ENCODE measurements at regions not wholly inside any gene's neighbourhood (a gene's known extent, or its start where the extent isn't known, plus 50 kb on each side); places are given as distances from the start of the nearest gene placed in this dataset.
A peak's percentile ranks its signal among the peaks of the same experiment; 100 is the strongest.

DNA sequence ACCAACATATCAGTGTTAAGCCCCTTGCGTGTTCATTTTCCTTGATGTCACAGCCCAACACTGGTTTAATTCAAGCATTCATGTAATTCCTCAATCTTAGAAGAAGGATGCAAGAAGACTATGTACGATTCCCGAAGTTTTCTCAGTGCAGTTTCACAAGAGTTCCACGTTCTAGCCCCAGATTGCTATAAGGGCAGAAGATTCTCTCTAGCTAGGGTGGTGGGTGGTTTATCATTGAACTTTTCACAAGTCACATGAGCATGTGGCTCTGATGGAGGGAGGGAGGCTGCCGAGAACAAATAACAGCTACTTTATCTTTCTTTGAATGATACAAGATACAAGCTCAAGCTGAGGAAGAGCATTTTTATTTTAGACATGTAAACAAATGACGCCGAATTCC lies 71.9 kb upstream of the NHSL1 start:
- no peak overlapping the region for H3K4me3 ChIP-seq (ENCODE audit: low read depth, low read length)
- no peaks in the 10 kb centered on the region for H3K79me2 ChIP-seq
- H3K36me3 ChIP-seq (ENCODE audit: control insufficient read depth, insufficient read depth, low read length): no peaks in the 10 kb centered on the region
- no peaks in the 10 kb centered on the region for H3K27me3 ChIP-seq (ENCODE audit: control insufficient read depth, insufficient read depth, low read length)
- H3K4me2 ChIP-seq (ENCODE audit: low read length): no peak overlapping the region
- H3K9me3 ChIP-seq (ENCODE audit: control insufficient read depth, low read length): no peaks in the 10 kb centered on the region
- TF ChIP-seq, protein P1, sequence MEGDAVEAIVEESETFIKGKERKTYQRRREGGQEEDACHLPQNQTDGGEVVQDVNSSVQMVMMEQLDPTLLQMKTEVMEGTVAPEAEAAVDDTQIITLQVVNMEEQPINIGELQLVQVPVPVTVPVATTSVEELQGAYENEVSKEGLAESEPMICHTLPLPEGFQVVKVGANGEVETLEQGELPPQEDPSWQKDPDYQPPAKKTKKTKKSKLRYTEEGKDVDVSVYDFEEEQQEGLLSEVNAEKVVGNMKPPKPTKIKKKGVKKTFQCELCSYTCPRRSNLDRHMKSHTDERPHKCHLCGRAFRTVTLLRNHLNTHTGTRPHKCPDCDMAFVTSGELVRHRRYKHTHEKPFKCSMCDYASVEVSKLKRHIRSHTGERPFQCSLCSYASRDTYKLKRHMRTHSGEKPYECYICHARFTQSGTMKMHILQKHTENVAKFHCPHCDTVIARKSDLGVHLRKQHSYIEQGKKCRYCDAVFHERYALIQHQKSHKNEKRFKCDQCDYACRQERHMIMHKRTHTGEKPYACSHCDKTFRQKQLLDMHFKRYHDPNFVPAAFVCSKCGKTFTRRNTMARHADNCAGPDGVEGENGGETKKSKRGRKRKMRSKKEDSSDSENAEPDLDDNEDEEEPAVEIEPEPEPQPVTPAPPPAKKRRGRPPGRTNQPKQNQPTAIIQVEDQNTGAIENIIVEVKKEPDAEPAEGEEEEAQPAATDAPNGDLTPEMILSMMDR (IDR thresholded peaks at IDR 0.05): no peak
- H3K27ac ChIP-seq: no peak overlapping the region
- H2AFZ ChIP-seq: no peak overlapping the region
- no peak overlapping the region for H3K9ac ChIP-seq
- no peaks in the 10 kb centered on the region for H3K4me1 ChIP-seq

DNA sequence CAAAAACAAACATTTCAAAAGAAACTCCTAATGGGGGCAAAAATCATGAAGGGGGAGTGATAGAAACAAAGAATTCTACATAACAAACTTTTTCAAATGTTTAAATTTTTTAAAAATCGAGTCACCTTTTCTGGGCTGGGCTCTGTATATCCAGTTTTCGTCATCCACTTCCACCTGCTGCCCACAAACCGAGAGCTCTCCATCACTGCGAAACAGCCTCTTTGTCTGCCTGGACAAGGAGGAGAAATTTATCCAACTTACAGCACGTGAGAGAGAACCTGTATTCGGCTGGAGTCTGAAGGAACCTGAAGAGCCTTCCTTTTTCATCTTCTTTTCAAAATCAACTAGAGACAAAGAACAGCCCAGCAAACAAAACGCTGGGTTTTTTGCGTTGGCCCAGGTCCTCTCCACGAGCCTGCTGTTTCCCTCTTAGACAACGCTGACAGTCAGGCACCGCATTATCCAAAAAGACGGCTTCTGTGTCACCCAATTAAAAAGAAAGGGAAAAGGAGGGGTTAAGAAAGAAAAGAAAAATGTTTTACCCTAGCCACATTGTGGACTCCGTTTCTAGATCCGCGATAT lies 72.4 kb upstream of the NHSL1 start:
- H3K27ac ChIP-seq: no peak overlapping the region
- H3K9ac ChIP-seq: no peak overlapping the region
- peak overlapping the region; percentile 87 for H2AFZ ChIP-seq
- peak overlapping the region; percentile 85 for H3K4me2 ChIP-seq (ENCODE audit: low read length)
- H3K27me3 ChIP-seq (ENCODE audit: control insufficient read depth, insufficient read depth, low read length): no peaks in the 10 kb centered on the region
- no peaks in the 10 kb centered on the region for H3K36me3 ChIP-seq (ENCODE audit: control insufficient read depth, insufficient read depth, low read length)
- H3K4me1 ChIP-seq: no peaks in the 10 kb centered on the region
- TF ChIP-seq, protein P1 (IDR thresholded peaks at IDR 0.05): no peak
- no peaks in the 10 kb centered on the region for H3K9me3 ChIP-seq (ENCODE audit: control insufficient read depth, low read length)
- no peaks in the 10 kb centered on the region for H3K79me2 ChIP-seq
- no peak overlapping the region for H3K4me3 ChIP-seq (ENCODE audit: low read depth, low read length)

DNA sequence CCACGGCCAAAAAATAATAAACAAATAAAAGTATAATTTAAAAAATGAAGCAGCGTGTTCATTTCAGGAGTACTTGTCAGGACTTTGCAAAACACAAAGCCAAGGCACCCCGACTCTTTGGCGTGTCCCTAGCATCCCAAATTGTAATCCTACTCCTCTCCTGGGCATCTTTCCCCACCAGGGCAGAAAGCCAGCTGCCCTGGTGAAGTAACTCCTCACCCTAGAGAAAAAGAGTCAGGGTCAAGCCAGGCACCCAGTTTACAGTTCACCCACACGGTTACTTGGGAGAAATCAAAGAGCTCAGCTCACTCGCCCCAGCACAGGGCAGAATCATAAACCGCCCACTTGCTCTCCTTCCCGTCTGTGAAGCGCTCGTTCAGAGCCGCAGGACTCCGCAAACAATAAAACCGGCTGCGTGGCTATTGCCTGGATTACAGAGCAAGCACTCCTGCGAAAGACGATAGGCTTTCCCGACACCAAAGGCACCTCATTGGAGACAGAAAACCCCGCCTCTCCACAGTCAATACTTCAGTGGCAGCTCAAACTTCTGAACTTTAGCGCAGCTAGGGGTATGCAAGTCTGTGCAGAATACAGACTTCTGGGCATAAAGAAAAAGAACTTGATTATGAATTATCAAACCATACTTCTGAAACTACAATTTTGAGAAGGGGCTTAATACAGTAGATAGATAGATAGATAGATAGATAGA lies 73.0 kb upstream of the NHSL1 start:
- Histone ChIP-seq H3K4me3 (ENCODE audit: low read depth, low read length) (peak overlapping the region; percentile 45), H3K9ac (no peak overlapping the region), H3K9me3 (ENCODE audit: control insufficient read depth, low read length) (no peaks in the 10 kb centered on the region), H3K4me1 (no peaks in the 10 kb centered on the region), H3K36me3 (ENCODE audit: control insufficient read depth, insufficient read depth, low read length) (no peaks in the 10 kb centered on the region), H3K79me2 (no peaks in the 10 kb centered on the region), H3K27me3 (ENCODE audit: control insufficient read depth, insufficient read depth, low read length) (no peaks in the 10 kb centered on the region), H3K27ac (peak overlapping the region; percentile 21), H2AFZ (peak overlapping the region; percentile 87), H3K4me2 (ENCODE audit: low read length) (peak overlapping the region; percentile 85)
- TF ChIP-seq, protein P1 (IDR thresholded peaks at IDR 0.05): no peak

DNA sequence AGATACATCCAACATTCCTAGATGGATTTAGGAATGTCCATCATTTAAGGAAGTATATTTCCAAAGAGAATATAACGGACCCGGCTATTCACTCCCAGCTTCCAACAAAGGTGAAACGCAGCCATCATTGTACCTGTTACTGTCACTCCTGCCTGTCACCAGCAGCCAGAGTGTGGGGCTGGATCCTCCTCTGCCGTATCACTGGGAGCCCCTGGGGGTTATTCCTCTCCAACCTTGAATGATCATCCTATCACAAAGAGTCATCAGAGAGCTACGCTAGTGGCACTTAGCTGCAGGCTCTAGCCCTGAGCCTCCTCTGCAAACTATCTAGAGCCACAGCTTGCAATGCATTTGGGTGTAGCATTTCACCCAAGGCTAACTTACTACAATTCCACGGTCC lies 73.6 kb upstream of the NHSL1 start:
- Histone ChIP-seq H2AFZ (peak overlapping the region; percentile 87), H3K36me3 (ENCODE audit: control insufficient read depth, insufficient read depth, low read length) (no peaks in the 10 kb centered on the region), H3K27ac (no peak overlapping the region), H3K79me2 (no peaks in the 10 kb centered on the region), H3K4me3 (ENCODE audit: low read depth, low read length) (no peak overlapping the region), H3K4me2 (ENCODE audit: low read length) (no peak overlapping the region), H3K27me3 (ENCODE audit: control insufficient read depth, insufficient read depth, low read length) (no peaks in the 10 kb centered on the region), H3K9ac (no peak overlapping the region), H3K9me3 (ENCODE audit: control insufficient read depth, low read length) (no peaks in the 10 kb centered on the region), H3K4me1 (no peaks in the 10 kb centered on the region)
- TF ChIP-seq, protein P1 (IDR thresholded peaks at IDR 0.05): no peak

DNA sequence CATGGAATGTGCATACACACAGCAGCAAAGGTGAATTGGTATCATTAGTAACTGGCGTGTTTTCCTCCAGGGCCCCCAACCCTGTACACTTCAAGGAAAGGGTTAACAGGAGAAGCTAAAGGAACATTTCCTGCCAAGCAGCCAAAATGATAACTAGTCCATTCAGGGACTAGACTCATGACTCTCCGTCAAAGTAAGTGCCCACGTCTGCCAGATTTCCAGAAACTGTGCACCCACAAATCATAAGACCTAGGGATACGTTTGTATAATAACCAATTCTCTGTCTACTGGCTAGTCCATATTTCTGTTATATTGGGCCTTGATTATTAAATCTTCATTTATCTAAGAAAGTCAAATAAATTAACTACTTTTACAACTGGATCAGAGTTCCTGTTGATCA lies 76.0 kb upstream of the NHSL1 start:
- Histone ChIP-seq H2AFZ (no peak overlapping the region), H3K27me3 (ENCODE audit: control insufficient read depth, insufficient read depth, low read length) (no peaks in the 10 kb centered on the region), H3K36me3 (ENCODE audit: control insufficient read depth, insufficient read depth, low read length) (no peaks in the 10 kb centered on the region), H3K4me3 (ENCODE audit: low read depth, low read length) (no peak overlapping the region), H3K9ac (no peak overlapping the region), H3K4me1 (no peaks in the 10 kb centered on the region), H3K4me2 (ENCODE audit: low read length) (no peak overlapping the region), H3K9me3 (ENCODE audit: control insufficient read depth, low read length) (no peaks in the 10 kb centered on the region), H3K79me2 (no peaks in the 10 kb centered on the region), H3K27ac (no peak overlapping the region)
- TF ChIP-seq, protein P1 (IDR thresholded peaks at IDR 0.05): no peak

All from parathyroid adenoma (tissue), 2 donors.